Upper lobe of right lung (tissue), 1 donor: ENCODE measurements at regions not wholly inside any gene's neighbourhood (a gene's known extent, or its start where the extent isn't known, plus 50 kb on each side); places are given as distances from the start of the nearest gene placed in this dataset.

ENCODE experiments used
- ATAC-seq: fragments of 200-7000 bp; cut with Tn5 transposase; one replicate; pipeline ENCODE4 v1.9.1; 2020; ENCODE audit warnings: mild to moderate bottlenecking, moderate library complexity
- DNase-seq: peaks from one replicate; pipeline ENCODE4 v3.0.0-alpha.2; 2020
- H3K27ac ChIP-seq: fragments of 200-600 bp; one replicate; pipeline ENCODE4 v1.8.0; 2022
- H3K27me3 ChIP-seq: fragments of 200-600 bp; one replicate; pipeline ENCODE4 v1.8.0; 2022; ENCODE audit warnings: mild to moderate bottlenecking
- H3K36me3 ChIP-seq: fragments of 200-600 bp; one replicate; pipeline ENCODE4 v1.8.0; 2022
- H3K4me1 ChIP-seq: fragments of 200-600 bp; one replicate; pipeline ENCODE4 v1.8.0; 2022
- H3K4me3 ChIP-seq: fragments of 200-600 bp; one replicate; pipeline ENCODE4 v1.8.0; 2022; ENCODE audit warnings: mild to moderate bottlenecking
- H3K9me3 ChIP-seq: fragments of 200-600 bp; one replicate; pipeline ENCODE4 v1.8.0; 2022
- CTCF ChIP-seq: fragments of 200-600 bp; IDR thresholded peaks from one replicate; pipeline ENCODE4 v1.8.0; 2022; ENCODE audit warnings: antibody characterized with exemption
- intact Hi-C: fragments of 100-400 bp; cut with DNase I; formaldehyde crosslinking; loops from one replicate; pipeline ENCODE4 v1.11.0; 2022
- donor health status: DM: no; HTN: yes; CAD: no; lungs with severe emphysema.

GRCh38 chr17:53950207-53950857 is 127.6 kb downstream of the KIF2B start:
- H3K36me3 ChIP-seq = no peaks in the 10 kb centered on the region
- H3K27ac ChIP-seq = no peak overlapping the region
- TF ChIP-seq CTCF = no peak
- DNase-seq (no peak), ATAC-seq (peak; percentile 10)
- H3K27me3 ChIP-seq = no peaks in the 10 kb centered on the region
- intact Hi-C loops = no loop called here
- H3K4me1 ChIP-seq = no peaks in the 10 kb centered on the region
- no peak overlapping the region for H3K4me3 ChIP-seq
- H3K9me3 ChIP-seq = peaks cover 17% of the 10 kb centered on the region

GRCh38 chr17:53950858-53951250 is 128.1 kb downstream of the KIF2B start:
- intact Hi-C loops = no loop called here
- Histone ChIP-seq H3K4me3 (no peak overlapping the region), H3K27ac (no peak overlapping the region), H3K36me3 (no peaks in the 10 kb centered on the region), H3K27me3 (no peaks in the 10 kb centered on the region), H3K9me3 (peaks cover 22% of the 10 kb centered on the region), H3K4me1 (no peaks in the 10 kb centered on the region)
- no peak for DNase-seq
- ATAC-seq = peak; percentile 25
- TF ChIP-seq CTCF = no peak

GRCh38 chr17:53971361-53971760 is 148.6 kb downstream of the KIF2B start:
- Histone ChIP-seq H3K27me3 (no peaks in the 10 kb centered on the region), H3K27ac (no peak overlapping the region), H3K4me1 (no peaks in the 10 kb centered on the region), H3K9me3 (no peaks in the 10 kb centered on the region), H3K36me3 (no peaks in the 10 kb centered on the region), H3K4me3 (no peak overlapping the region)
- intact Hi-C loops = no loop called here
- no peak for DNase-seq
- no peak for ATAC-seq
- TF ChIP-seq CTCF = no peak

GRCh38 chr17:53979991-53980390 is 157.3 kb downstream of the KIF2B start:
- no peaks in the 10 kb centered on the region for H3K36me3 ChIP-seq
- intact Hi-C loops = no loop called here

GRCh38 chr17:53996131-53996530 is 173.4 kb downstream of the KIF2B start:
- DNase-seq (no peak), ATAC-seq (no peak)
- no peaks in the 10 kb centered on the region for H3K9me3 ChIP-seq
- no peaks in the 10 kb centered on the region for H3K4me1 ChIP-seq
- H3K36me3 ChIP-seq = no peaks in the 10 kb centered on the region
- no peak overlapping the region for H3K27ac ChIP-seq
- TF ChIP-seq CTCF = no peak
- no peak overlapping the region for H3K4me3 ChIP-seq
- no peaks in the 10 kb centered on the region for H3K27me3 ChIP-seq
- intact Hi-C loops = no loop called here

More at GRCh38 chr17:53979991-53980390, 157.3 kb downstream of the KIF2B start:
- Histone ChIP-seq H3K27ac (no peak overlapping the region), H3K27me3 (no peaks in the 10 kb centered on the region), H3K9me3 (no peaks in the 10 kb centered on the region), H3K4me3 (no peak overlapping the region), H3K4me1 (no peaks in the 10 kb centered on the region)
- DNase-seq (no peak), ATAC-seq (no peak)
- TF ChIP-seq CTCF = no peak

- no peak for DNase-seq
- TF ChIP-seq CTCF = no peak
- no peak for ATAC-seq
- Histone ChIP-seq H3K36me3 (no peaks in the 10 kb centered on the region), H3K4me1 (no peaks in the 10 kb centered on the region), H3K9me3 (no peaks in the 10 kb centered on the region), H3K27me3 (no peaks in the 10 kb centered on the region), H3K27ac (no peak overlapping the region), H3K4me3 (no peak overlapping the region)
- intact Hi-C loops = no loop called here
Measured at GRCh38 chr17:53996890-53997289, 174.2 kb downstream of the KIF2B start.
